ENCODE measurements at regions not wholly inside any gene's neighbourhood (a gene's known extent, or its start where the extent isn't known, plus 50 kb on each side); places are given as distances from the start of the nearest gene placed in this dataset.

- TF ChIP-seq CTCF (conservative IDR thresholded peaks at IDR 0.05; ENCODE audit: low read depth, low read length) (no peak), CEBPB (IDR thresholded peaks at IDR 0.05; ENCODE audit: low read depth, low read length) (no peak), FOS (IDR thresholded peaks at IDR 0.05; ENCODE audit: low read depth, low read length) (no peak), NFE2L2 (IDR thresholded peaks at IDR 0.05; ENCODE audit: low read depth, low read length) (no peak)
Observed at GRCh38 chr5:60485361-60485760, 214.6 kb downstream of the DEPDC1B start.
